HepG2 (cell line): ENCODE measurements at regions not wholly inside any gene's neighbourhood (a gene's known extent, or its start where the extent isn't known, plus 50 kb on each side); places are given as distances from the start of the nearest gene placed in this dataset.
A peak's percentile ranks its signal among the peaks of the same experiment; 100 is the strongest.
"Not testable (repeated sequence)": the region's sequence is repeated elsewhere in the genome, so short reads cannot be mapped to it uniquely, and the experiment has no call there.

ENCODE experiments used
- ATAC-seq: fragments of 200-7000 bp; cut with Tn5 transposase; 3 replicates; pipeline ENCODE4 v1.9.1; 2020; ENCODE audit warnings: mild to moderate bottlenecking, moderate library complexity
- BruUV-seq: library from RNA; stranded (reverse); fragments of 400-500 nt; replicated peaks from 2 replicates; lab custom pipeline; 2021; lab: Mats Ljungman, UMichigan
- CTCF ChIA-PET: fragments of 300-600 bp; formaldehyde crosslinking; extraction: SDS; loops from one replicate; lab custom pipeline; 2021; ENCODE audit warnings: low total read pairs, inconsistent platforms, low intra/inter-chr PET ratio; lab: Yijun Ruan, JAX
- POLR2A ChIA-PET: fragments of 350-600 bp; sonication (Branson Sonifier 250); formaldehyde crosslinking; loops from one replicate; lab custom pipeline; 2020; ENCODE audit warnings: antibody characterized with exemption, inconsistent platforms; lab: Yijun Ruan, JAX
- DNase-seq: peaks from one replicate; pipeline ENCODE4 v3.0.0-alpha.2; 2015; ENCODE audit warnings: low spot score
- FAIRE-seq: peaks from 3 replicates; lab custom pipeline; 2011; peaks lifted over from hg19 to GRCh38; lab: Jason Lieb, UNC
- H2AFZ ChIP-seq: one replicate; pipeline ENCODE4 v1.6.1; 2011; ENCODE audit warnings: low read length, inconsistent platforms
- H3K27ac ChIP-seq: fragments of 300-600 bp; 3 replicates; pipeline ENCODE4 v1.8.0; 2011; ENCODE audit warnings: mixed run types, mild to moderate bottlenecking, mixed read lengths, low read length, inconsistent platforms; ENCODE audit not compliant: insufficient read depth; ENCODE audit errors: extremely low read length
- H3K27me3 ChIP-seq, 2 experiments: fragments of 200-600 bp in 1 of 2; 2 replicates in 1 of 2; 3 replicates in 1 of 2; pipeline versions ENCODE4 v1.6.0 to v1.8.0; 2011; ENCODE audit warnings: low read length in 2 of 2, mild to moderate bottlenecking in 2 of 2, moderate library complexity in 2 of 2, inconsistent platforms in 1 of 2; ENCODE audit not compliant: insufficient read depth in 2 of 2, control insufficient read depth in 1 of 2
- H3K36me3 ChIP-seq, 2 experiments: fragments of 200-600 bp in 1 of 2; replicated peaks in 1 of 2; 2 replicates in 1 of 2; 3 replicates in 1 of 2; pipeline versions ENCODE4 v1.5.1 to v1.8.0; 2011; ENCODE audit warnings: low read length in 2 of 2, inconsistent platforms in 1 of 2; ENCODE audit not compliant: insufficient read depth in 2 of 2, control insufficient read depth in 1 of 2
- H3K4me1 ChIP-seq: 2 replicates; pipeline ENCODE4 v1.5.1; 2012; ENCODE audit warnings: low read length, inconsistent platforms; ENCODE audit not compliant: insufficient read depth
- H3K4me2 ChIP-seq: 2 replicates; pipeline ENCODE4 v1.6.0; 2011; ENCODE audit warnings: low read depth, low read length, inconsistent platforms
- H3K4me3 ChIP-seq, 3 experiments: fragments of 200-600 bp in 1 of 3; sonication (generic), shearing (Covaris generic) in 1 of 3; replicated peaks in 1 of 3; 2 replicates each; pipeline ENCODE4 v1.5.1; 2011 to 2016; ENCODE audit warnings: low read length in 3 of 3, inconsistent platforms in 2 of 3, low read depth in 2 of 3, mild to moderate bottlenecking in 2 of 3, control low read depth in 1 of 3, mixed read lengths in 1 of 3; ENCODE audit not compliant: insufficient read depth in 1 of 3
- H3K79me2 ChIP-seq: one replicate; pipeline ENCODE4 v1.6.1; 2011; ENCODE audit warnings: low read length, inconsistent platforms; ENCODE audit not compliant: insufficient read depth
- H3K9ac ChIP-seq: 2 replicates; pipeline ENCODE4 v1.6.0; 2011; ENCODE audit warnings: mild to moderate bottlenecking, low read depth, low read length, inconsistent platforms; ENCODE audit not compliant: insufficient read depth
- H3K9me3 ChIP-seq: 2 replicates; pipeline ENCODE4 v1.5.1; 2012; ENCODE audit warnings: mild to moderate bottlenecking, low read length
- H4K20me1 ChIP-seq: 2 replicates; pipeline ENCODE4 v1.6.0; 2011; ENCODE audit warnings: inconsistent platforms, mild to moderate bottlenecking, low read length, moderate library complexity; ENCODE audit not compliant: insufficient read depth
- BCL6 ChIP-seq: IDR thresholded peaks from 2 replicates; pipeline ENCODE4 v1.6.1; 2016; ENCODE audit warnings: missing genetic modification reagents, missing compliant biosample characterization
- EEA1 ChIP-seq: sonication (generic); formaldehyde crosslinking; IDR thresholded peaks from 2 replicates; pipeline ENCODE4 v1.5.1; 2020; ENCODE audit warnings: mild to moderate bottlenecking, missing genetic modification reagents, borderline replicate concordance
- MAFF ChIP-seq: IDR thresholded peaks from 2 replicates; pipeline ENCODE4 v1.6.1; 2011; ENCODE audit warnings: low read depth, low read length, improper control_type of control experiment
- MAFG ChIP-seq: sonication (generic); formaldehyde crosslinking; IDR thresholded peaks from 2 replicates; pipeline ENCODE4 v1.5.1; 2020; ENCODE audit warnings: mild to moderate bottlenecking, missing genetic modification reagents
- MAFK ChIP-seq, 2 experiments: IDR thresholded peaks in 1 of 2; conservative IDR thresholded peaks in 1 of 2; 2 replicates each; pipeline ENCODE4 v1.6.1; 2011; ENCODE audit warnings: improper control_type of control experiment in 2 of 2, low read length in 2 of 2
- MAZ ChIP-seq, 2 experiments: sonication (generic) in 1 of 2; formaldehyde crosslinking in 1 of 2; IDR thresholded peaks; 2 replicates each; pipeline versions ENCODE4 v1.5.0 to v1.6.1; 2012 to 2020; ENCODE audit warnings: low read depth in 2 of 2, mild to moderate bottlenecking in 2 of 2, borderline replicate concordance in 1 of 2, improper control_type of control experiment in 1 of 2, low read length in 1 of 2, missing genetic modification reagents in 1 of 2, moderate library complexity in 1 of 2
- REST ChIP-seq, 2 experiments: IDR thresholded peaks; 2 replicates each; pipeline ENCODE4 v1.6.1; 2011 to 2012; ENCODE audit warnings: low read length in 2 of 2, borderline replicate concordance in 1 of 2, low read depth in 1 of 2, mild to moderate bottlenecking in 1 of 2, moderate library complexity in 1 of 2
- ZFP82 ChIP-seq: sonication (generic); formaldehyde crosslinking; IDR thresholded peaks from 2 replicates; pipeline ENCODE4 v1.5.1; 2020; ENCODE audit warnings: mild to moderate bottlenecking, missing genetic modification reagents, borderline replicate concordance
- WGBS: methylation state at CpG from one replicate; pipeline ENCODE4 v1.1.6; 2017; ENCODE audit warnings: low lambda C conversion rate; 5-methylcytosine and 5-hydroxymethylcytosine counted together
- in situ Hi-C: cut with HindIII; loops from 2 replicates; pipeline ENCODE4 v1.10.0; 2017; ENCODE audit warnings: low pct_unique_long_range_greater_than_20kb; ENCODE audit not compliant: extremely low pct_ligation_motif_present
- intact Hi-C: fragments of 100-400 bp; cut with micrococcal nuclease; formaldehyde crosslinking; loops from one replicate; pipeline ENCODE4 v1.10.0; 2022; ENCODE audit not compliant: unreplicated experiment

- TF ChIP-seq REST (IDR thresholded peaks at IDR 0.05; ENCODE audit: borderline replicate concordance in 1 of 2, low read depth in 1 of 2, low read length in 2 of 2), result no peak
- no peak for TF ChIP-seq ZFP82
Observed at GRCh38 chr7:67671006-67671548, 674.4 kb downstream of the TYW1 start (continued).

- no peak overlapping the region for H3K4me2 ChIP-seq
- intact Hi-C loops (no loop called here), in situ Hi-C loops (no loop called here)
- no peaks in the 10 kb centered on the region for H3K27me3 ChIP-seq
- POLR2A ChIA-PET, result no interaction called here
- H3K9me3 ChIP-seq, result peaks cover 25% of the 10 kb centered on the region
- no peaks in the 10 kb centered on the region for H3K4me1 ChIP-seq
- no peaks in the 10 kb centered on the region for H3K79me2 ChIP-seq
- no peaks in the 10 kb centered on the region for H4K20me1 ChIP-seq
- no peak overlapping the region for H3K4me3 ChIP-seq
- ATAC-seq (no peak), FAIRE-seq (no peak), DNase-seq (no peak)
- 16% methylated on average over 3 of the region's 3 CpGs for WGBS
- TF ChIP-seq MAFF (peak; percentile 76), MAFG (CRISPR knock-in tag) (no peak), MAZ (IDR thresholded peaks at IDR 0.05; ENCODE audit: borderline replicate concordance, low read depth, low read length) (no peak), MAZ (CRISPR knock-in tag; IDR thresholded peaks at IDR 0.05; ENCODE audit: low read depth) (no peak), MAFK (conservative IDR thresholded peaks at IDR 0.05 in 1 of 2, IDR thresholded peaks at IDR 0.05 in 1 of 2; ENCODE audit: low read length in 2 of 2) (peak; percentile 68 to 86), BCL6 (CRISPR knock-in tag) (no peak), EEA1 (CRISPR knock-in tag) (no peak)
- H3K27ac ChIP-seq, result no peak overlapping the region
- no peaks in the 10 kb centered on the region for H3K36me3 ChIP-seq
- no peak overlapping the region for H3K9ac ChIP-seq
- CTCF ChIA-PET, result no interaction called here
- no peak overlapping the region for H2AFZ ChIP-seq
- BruUV-seq, result no TSS peak
Observed at GRCh38 chr7:67673861-67674260, 677.2 kb downstream of the TYW1 start.

- H3K4me3 ChIP-seq, H3K27me3 ChIP-seq, H2AFZ ChIP-seq, POLR2A ChIA-PET, H3K36me3 ChIP-seq, BruUV-seq, H3K4me1 ChIP-seq, DNase-seq, H4K20me1 ChIP-seq, in situ Hi-C loops, H3K4me2 ChIP-seq, CTCF ChIA-PET, H3K9ac ChIP-seq, H3K27ac ChIP-seq, ATAC-seq, intact Hi-C loops, H3K79me2 ChIP-seq, FAIRE-seq: not testable (repeated sequence)
- peaks cover 25% of the 10 kb centered on the region for H3K9me3 ChIP-seq
- 23% methylated on average over 5 of the region's 5 CpGs for WGBS
Observed at GRCh38 chr7:67674862-67675261, 678.2 kb downstream of the TYW1 start.
